ENCODE measurements at regions not wholly inside any gene's neighbourhood (a gene's known extent, or its start where the extent isn't known, plus 50 kb on each side); places are given as distances from the start of the nearest gene placed in this dataset.

- DNase-seq (ENCODE audit: low spot score), result no peak
Measured at GRCh38 chr14:98466807-98467206, 805.2 kb downstream of the BCL11B start.

DNA sequence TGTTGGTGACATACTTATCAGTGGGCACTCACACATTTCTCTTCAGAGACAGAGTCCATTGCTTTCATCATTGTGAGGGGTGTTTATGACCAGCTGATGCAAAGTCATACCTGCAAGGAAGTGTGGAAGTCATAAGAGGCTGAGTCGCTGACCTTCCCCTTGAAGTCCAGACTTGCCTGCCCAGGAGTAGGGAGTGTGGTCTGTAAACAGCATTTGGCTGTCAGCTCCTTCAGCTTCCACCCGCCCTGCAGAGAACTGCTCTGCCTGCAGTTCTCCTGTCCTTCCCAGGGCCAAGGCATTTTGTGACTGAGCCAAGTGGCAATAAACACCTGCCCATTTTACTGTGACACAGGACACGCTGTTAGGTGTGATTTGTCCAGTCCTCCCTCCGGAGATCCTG is 801.3 kb downstream of the BCL11B start:
- no peak for DNase-seq (ENCODE audit: low spot score)

DNA sequence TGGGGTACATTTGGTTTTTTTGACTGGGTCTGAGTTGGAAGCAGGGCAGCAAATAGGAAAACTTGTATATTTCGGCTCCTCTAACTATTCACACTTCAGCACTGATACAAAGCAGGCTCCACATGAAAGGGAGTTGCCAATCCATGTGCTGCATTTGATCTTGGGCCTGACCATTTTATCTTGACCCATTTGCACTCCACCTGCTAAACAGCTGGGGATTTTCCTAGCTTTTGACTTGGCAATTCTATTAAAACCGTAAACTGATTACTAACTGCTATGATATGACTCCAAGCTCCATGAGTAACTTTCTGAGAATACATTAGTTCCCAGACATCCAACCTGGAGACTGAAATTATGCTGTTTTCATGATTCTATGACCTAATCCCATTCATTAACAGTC is 797.1 kb downstream of the BCL11B start:
- DNase-seq (ENCODE audit: low spot score), result no peak

DNA sequence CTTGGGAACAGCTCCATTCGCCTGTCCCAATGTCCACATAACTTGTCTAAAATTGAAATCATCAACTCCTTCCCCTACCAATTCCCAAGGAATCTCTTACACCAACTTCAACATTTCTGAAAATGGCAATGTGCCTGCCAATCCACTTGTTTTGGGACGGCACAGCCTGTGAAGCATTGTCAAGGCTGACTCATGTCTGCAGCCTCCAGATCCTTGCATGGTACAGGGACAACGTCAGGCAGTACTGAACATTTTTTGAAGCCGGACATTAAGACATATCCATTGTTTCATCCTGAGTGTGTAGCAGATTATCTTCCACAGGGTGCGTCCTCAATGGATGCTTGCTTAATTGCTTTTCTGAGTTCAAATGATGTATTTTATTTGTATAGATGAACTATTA is 794.1 kb downstream of the BCL11B start:
- DNase-seq (ENCODE audit: low spot score), result no peak

DNA sequence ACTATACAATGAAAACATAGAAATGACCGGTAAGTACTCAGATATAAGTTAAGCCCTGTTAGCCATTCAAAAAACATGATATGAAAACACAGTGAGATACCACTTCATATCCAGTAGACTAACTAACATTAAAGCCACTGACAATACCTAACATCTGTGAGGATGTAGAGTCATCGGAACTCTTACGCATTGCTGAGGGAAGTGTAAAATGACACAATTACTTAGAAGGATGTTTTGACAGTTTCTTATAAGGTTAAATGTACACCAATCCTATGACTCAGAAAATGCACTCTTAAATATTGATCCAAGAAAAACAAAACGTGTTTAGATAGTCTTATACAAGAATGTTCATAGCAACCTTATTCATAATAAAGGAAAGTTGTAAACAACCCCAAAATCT is 782.9 kb downstream of the BCL11B start:
- DNase-seq (ENCODE audit: low spot score), result no peak

GRCh38 chr14:98494582-98494981 is 777.4 kb downstream of the BCL11B start:
- no peak for DNase-seq (ENCODE audit: low spot score)

- DNase-seq (ENCODE audit: low spot score), result no peak
Measured at GRCh38 chr14:98498019-98498885, 773.7 kb downstream of the BCL11B start.

DNA sequence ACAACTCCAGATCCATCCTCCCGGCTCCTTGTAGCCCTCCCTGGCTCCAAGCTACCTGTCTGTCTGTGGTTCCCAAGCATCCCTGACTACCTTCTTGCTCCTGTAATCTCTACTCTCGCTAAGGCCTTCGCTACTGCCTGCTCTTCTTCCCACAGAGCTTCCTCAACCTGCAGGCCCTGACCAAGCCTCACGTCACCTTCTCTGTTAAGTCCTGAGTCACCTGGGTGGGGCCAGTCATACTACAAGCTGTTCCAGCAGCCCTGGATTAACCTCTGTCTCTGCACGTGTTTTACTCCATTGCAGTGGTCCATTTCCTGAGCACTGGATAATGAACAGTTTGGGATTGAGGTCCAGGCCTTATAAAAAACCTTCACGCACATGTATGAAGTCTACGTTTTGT is 770.7 kb downstream of the BCL11B start:
- no peak for DNase-seq (ENCODE audit: low spot score)

- no peak for DNase-seq (ENCODE audit: low spot score)
Measured at GRCh38 chr14:98501836-98502235, 770.2 kb downstream of the BCL11B start.

DNA sequence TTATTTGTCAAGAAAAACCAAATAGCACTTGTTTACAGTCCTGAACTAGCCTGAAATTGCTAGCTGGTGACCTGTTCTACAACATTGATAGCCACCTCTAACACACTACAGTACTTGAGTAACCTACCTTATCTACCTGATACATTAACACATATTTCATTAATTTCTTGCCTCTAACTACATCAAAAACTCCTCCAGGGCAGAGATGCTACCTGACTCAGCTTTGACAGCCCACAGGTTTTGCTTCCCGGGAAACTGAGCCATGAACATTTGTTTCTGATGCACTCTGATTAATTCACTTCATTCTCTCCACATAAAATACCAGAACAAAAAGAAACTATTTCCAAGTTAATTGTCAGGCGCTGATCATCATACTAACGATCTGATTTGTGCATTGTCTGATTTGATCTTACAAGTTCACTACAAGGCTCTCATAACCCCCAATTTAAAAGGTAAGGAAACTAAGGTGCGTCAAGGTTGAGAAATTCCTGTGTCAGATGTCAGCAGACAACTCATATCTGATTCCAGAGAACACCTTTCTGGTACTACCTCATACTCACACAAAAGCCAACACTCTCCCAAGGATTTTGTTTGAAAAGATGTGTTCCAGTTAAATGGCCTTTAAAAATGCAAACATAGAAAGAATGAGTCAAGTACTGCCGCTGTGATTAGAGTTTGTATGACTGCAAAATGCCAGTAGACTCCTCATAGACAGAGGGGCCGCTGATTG is 768.7 kb downstream of the BCL11B start:
- no peak for DNase-seq (ENCODE audit: low spot score)

- no peak for DNase-seq (ENCODE audit: low spot score)
Measured at GRCh38 chr14:98507264-98507663, 764.7 kb downstream of the BCL11B start.

DNA sequence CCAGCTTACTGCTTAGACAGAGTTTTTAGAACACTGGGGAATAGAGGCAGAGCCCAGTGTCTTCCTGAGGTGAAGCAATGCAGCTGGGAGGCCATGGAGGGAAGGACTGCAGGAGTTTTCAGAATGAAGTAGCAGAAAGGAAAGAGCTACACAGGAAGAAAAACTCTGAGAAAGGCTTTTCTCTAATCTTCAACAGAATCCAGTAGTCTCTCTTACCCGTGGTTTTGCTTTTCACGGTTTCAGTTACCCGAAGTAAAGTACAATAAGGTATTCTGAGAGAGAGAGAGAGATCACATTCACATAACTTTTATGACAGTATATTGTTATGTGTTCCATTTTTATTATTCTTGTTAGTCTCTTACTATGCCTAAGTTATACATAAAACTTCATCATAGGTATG is 761.6 kb downstream of the BCL11B start:
- no peak for DNase-seq (ENCODE audit: low spot score)

- no peak for DNase-seq (ENCODE audit: low spot score)
Measured at GRCh38 chr14:98512501-98513251, 759.3 kb downstream of the BCL11B start.

GRCh38 chr14:98513558-98513957 is 758.4 kb downstream of the BCL11B start:
- DNase-seq (ENCODE audit: low spot score), result no peak

DNA sequence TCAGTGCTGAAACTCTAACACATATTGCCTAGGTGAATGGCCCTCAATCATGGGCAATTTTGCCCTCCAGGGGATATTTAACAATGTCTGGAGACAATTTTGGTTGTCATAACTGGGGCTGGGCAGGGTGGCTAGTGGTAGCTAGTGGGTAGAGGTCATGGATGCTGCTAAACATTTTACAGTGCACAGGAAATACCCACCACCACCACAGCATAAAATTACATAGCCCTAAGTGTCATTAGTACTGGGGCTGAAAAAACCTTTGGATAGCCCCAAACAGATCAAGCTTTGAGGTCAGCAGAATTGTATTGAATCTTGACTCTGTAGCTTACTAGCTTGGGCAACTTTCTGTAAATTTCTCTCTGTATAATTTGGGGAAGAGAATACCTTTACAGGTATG is 758.0 kb downstream of the BCL11B start:
- DNase-seq (ENCODE audit: low spot score), result no peak

DNA sequence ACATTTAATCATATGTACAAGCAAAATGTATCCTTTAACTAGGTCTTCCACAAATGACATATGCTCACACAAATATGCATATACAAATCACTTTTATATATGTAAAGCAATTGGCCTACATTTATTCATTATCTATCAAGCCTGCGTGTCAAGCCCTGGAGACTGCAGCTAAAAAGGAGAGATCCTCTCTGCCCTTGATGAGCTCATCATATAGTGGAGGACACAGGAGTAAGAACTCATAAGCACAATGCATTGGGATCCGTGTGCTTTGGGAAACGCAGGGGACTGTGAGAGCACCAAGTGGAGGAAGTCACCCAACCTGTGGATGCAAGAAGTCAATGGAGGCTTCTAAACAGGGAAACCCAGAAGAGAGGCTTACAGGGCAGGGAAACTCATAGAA is 735.7 kb downstream of the BCL11B start:
- DNase-seq (ENCODE audit: low spot score), result no peak

DNA sequence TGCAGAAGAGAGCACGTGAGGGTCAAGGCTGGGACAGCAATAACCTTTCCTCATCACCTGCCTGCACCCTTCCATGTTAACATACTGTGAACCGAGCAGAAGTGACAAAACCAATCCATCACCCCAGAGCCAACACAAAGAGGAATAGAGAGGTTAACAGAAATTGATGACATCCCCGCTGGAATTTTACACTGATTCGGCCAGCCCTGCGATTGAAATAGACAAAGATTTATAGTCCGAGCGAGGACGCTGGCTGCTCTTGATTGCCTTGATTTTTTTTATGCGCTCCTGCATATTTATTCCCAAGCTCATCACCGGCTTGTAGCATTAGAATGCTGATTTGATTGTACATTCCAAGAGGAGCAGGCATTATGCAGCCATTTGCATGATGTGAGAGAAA is 729.7 kb downstream of the BCL11B start:
- no peak for DNase-seq (ENCODE audit: low spot score)

GRCh38 chr14:98543074-98543473 is 728.9 kb downstream of the BCL11B start:
- no peak for DNase-seq (ENCODE audit: low spot score)

DNA sequence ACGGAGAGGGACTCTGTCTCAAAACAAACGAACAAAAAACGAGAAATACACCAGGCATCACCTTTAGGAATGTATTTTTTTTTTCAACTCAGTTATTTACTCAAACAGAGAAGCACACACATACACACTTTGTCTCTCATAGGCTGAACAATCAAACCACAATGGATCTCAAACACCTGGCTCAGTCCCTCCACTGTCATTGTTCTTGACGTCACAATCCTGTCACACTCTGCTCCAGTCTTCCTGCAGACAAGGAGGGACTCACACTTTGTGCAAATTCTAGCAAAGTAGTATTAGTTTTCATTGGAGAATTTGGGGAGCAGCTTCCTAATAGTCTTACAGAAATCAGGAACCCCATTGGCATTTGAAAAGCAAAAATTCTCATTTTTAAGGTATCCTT is 727.8 kb downstream of the BCL11B start:
- no peak for DNase-seq (ENCODE audit: low spot score)

- DNase-seq (ENCODE audit: low spot score), result no peak
Measured at GRCh38 chr14:98545181-98545580, 726.8 kb downstream of the BCL11B start.

- no peak for DNase-seq (ENCODE audit: low spot score)
Measured at GRCh38 chr14:98548071-98548686, 723.8 kb downstream of the BCL11B start.

GRCh38 chr14:98551028-98551427 is 721.0 kb downstream of the BCL11B start:
- DNase-seq (ENCODE audit: low spot score), result no peak

Measured in CD4-positive, alpha-beta T cell treated with Interleukin-15 for 4 hours (primary cell).